MCF 10A (cell line): ENCODE measurements at regions not wholly inside any gene's neighbourhood (a gene's known extent, or its start where the extent isn't known, plus 50 kb on each side); places are given as distances from the start of the nearest gene placed in this dataset.

ENCODE experiments used
- BruUV-seq: library from RNA; stranded (reverse); fragments of 400-500 nt; replicated peaks from 2 replicates; lab custom pipeline; 2021; lab: Mats Ljungman, UMichigan
- CTCF ChIA-PET: fragments of 300-600 bp; sonication (Branson Sonifier 250); formaldehyde crosslinking; extraction: SDS; loops from one replicate; lab custom pipeline; 2021; ENCODE audit warnings: antibody characterized with exemption, inconsistent platforms; lab: Yijun Ruan, JAX
- POLR2A ChIA-PET: fragments of 300-600, 350-650 bp; sonication (Branson Sonifier 250); formaldehyde crosslinking; extraction: SDS; loops from one replicate; lab custom pipeline; 2020; ENCODE audit warnings: antibody characterized with exemption, inconsistent platforms; lab: Yijun Ruan, JAX
- DNase-seq: peaks from one replicate; pipeline ENCODE4 v3.0.0-alpha.2; 2018; ENCODE audit not compliant: unreplicated experiment
- H3K27ac Mint-ChIP-seq: one replicate; pipeline ENCODE4 v1.8.0; 2022; ENCODE audit warnings: mild to moderate bottlenecking, low read depth, mixed read lengths; ENCODE audit not compliant: unreplicated experiment
- H3K27me3 Mint-ChIP-seq: one replicate; pipeline ENCODE4 v1.8.0; 2022; ENCODE audit warnings: mixed read lengths; ENCODE audit not compliant: insufficient read depth, unreplicated experiment
- H3K36me3 Mint-ChIP-seq: one replicate; pipeline ENCODE4 v1.8.0; 2022; ENCODE audit warnings: mild to moderate bottlenecking, moderate library complexity, mixed read lengths; ENCODE audit not compliant: insufficient read depth, unreplicated experiment
- H3K4me1 Mint-ChIP-seq: one replicate; pipeline ENCODE4 v1.8.0; 2022; ENCODE audit warnings: mixed read lengths; ENCODE audit not compliant: insufficient read depth, unreplicated experiment
- H3K4me3 Mint-ChIP-seq: one replicate; pipeline ENCODE4 v1.8.0; 2022; ENCODE audit warnings: mild to moderate bottlenecking, moderate library complexity, mixed read lengths; ENCODE audit not compliant: unreplicated experiment
- H3K9me3 Mint-ChIP-seq: one replicate; pipeline ENCODE4 v1.8.0; 2022; ENCODE audit warnings: mixed read lengths; ENCODE audit not compliant: unreplicated experiment
- CTCF ChIP-seq: fragments of 200-600 bp; IDR thresholded peaks from one replicate; pipeline ENCODE4 v1.8.0; 2022; ENCODE audit warnings: antibody characterized with exemption, mild to moderate bottlenecking; ENCODE audit not compliant: unreplicated experiment
- intact Hi-C: fragments of 100-400 bp; cut with micrococcal nuclease; formaldehyde crosslinking; loops from 2 replicates; pipeline ENCODE4 v1.14.1; 2022

- H3K36me3 Mint-ChIP-seq, result no peaks in the 10 kb centered on the region
- CTCF ChIA-PET, result interaction anchor here (0.6 kb wide), 1 partner anchor 78 kb away, joined by 3 read pairs; no protein-coding TSS in a partner anchor
Measured at GRCh38 chr4:26031704-26032103, 117.7 kb downstream of the SMIM20 start.

GRCh38 chr4:26032142-26032541 lies 118.1 kb downstream of the SMIM20 start:
- BruUV-seq, result no TSS peak
- Mint-ChIP-seq H3K4me1 (peaks cover 6% of the 10 kb centered on the region), H3K36me3 (no peaks in the 10 kb centered on the region), H3K9me3 (no peaks in the 10 kb centered on the region), H3K27ac (no peak overlapping the region), H3K4me3 (no peak overlapping the region), H3K27me3 (no peaks in the 10 kb centered on the region)
- DNase-seq, result peak; percentile 24
- ChIA-PET CTCF (interaction anchor here (0.6 kb wide), 1 partner anchor 79 kb away, joined by 3 read pairs; no protein-coding TSS in a partner anchor), POLR2A (no interaction called here)
- TF ChIP-seq CTCF, result no peak
- intact Hi-C loops, result no loop called here

More at GRCh38 chr4:26031704-26032103, 117.7 kb downstream of the SMIM20 start:
- no peaks in the 10 kb centered on the region for H3K9me3 Mint-ChIP-seq
- peaks cover 6% of the 10 kb centered on the region for H3K4me1 Mint-ChIP-seq
- intact Hi-C loops, result no loop called here
- H3K4me3 Mint-ChIP-seq, result no peak overlapping the region
- POLR2A ChIA-PET, result no interaction called here
- no peak overlapping the region for H3K27ac Mint-ChIP-seq
- no peak for TF ChIP-seq CTCF
- no TSS peak for BruUV-seq
- no peak for DNase-seq
- H3K27me3 Mint-ChIP-seq, result no peaks in the 10 kb centered on the region

- ChIA-PET CTCF (no interaction called here), POLR2A (no interaction called here)
- Mint-ChIP-seq H3K27me3 (no peaks in the 10 kb centered on the region), H3K36me3 (no peaks in the 10 kb centered on the region), H3K9me3 (no peaks in the 10 kb centered on the region), H3K4me3 (no peak overlapping the region), H3K27ac (no peak overlapping the region), H3K4me1 (peaks cover 6% of the 10 kb centered on the region)
- peak; percentile 38 for DNase-seq
- no TSS peak for BruUV-seq
- intact Hi-C loops, result no loop called here
- TF ChIP-seq CTCF, result no peak
Measured at GRCh38 chr4:26032630-26033317, 118.8 kb downstream of the SMIM20 start.

- intact Hi-C loops, result no loop called here
- ChIA-PET CTCF (interaction anchor here (0.6 kb wide), 1 partner anchor 278 kb away, joined by 4 read pairs; no protein-coding TSS in a partner anchor), POLR2A (no interaction called here)
- DNase-seq, result no peak
- Mint-ChIP-seq H3K4me1 (peaks cover 6% of the 10 kb centered on the region), H3K36me3 (no peaks in the 10 kb centered on the region), H3K27me3 (no peaks in the 10 kb centered on the region), H3K4me3 (no peak overlapping the region), H3K9me3 (no peaks in the 10 kb centered on the region), H3K27ac (no peak overlapping the region)
- no TSS peak for BruUV-seq
- TF ChIP-seq CTCF, result no peak
Measured at GRCh38 chr4:26033389-26033788, 119.4 kb downstream of the SMIM20 start.
